Endothelial cell (in vitro differentiated cells): ENCODE measurements at regions not wholly inside any gene's neighbourhood (a gene's known extent, or its start where the extent isn't known, plus 50 kb on each side); places are given as distances from the start of the nearest gene placed in this dataset.

ENCODE experiments used
- DNase-seq: peaks from one replicate; pipeline ENCODE4 v3.0.0; 2021; ENCODE audit warnings: low spot score
- H3K27ac Mint-ChIP-seq: one replicate; pipeline ENCODE4 v1.8.0; 2021; ENCODE audit warnings: mixed read lengths, inconsistent platforms; ENCODE audit not compliant: unreplicated experiment
- H3K27me3 Mint-ChIP-seq: one replicate; pipeline ENCODE4 v1.8.0; 2021; ENCODE audit warnings: mild to moderate bottlenecking, moderate library complexity, mixed read lengths, inconsistent platforms; ENCODE audit not compliant: unreplicated experiment
- H3K36me3 Mint-ChIP-seq: one replicate; pipeline ENCODE4 v1.8.0; 2021; ENCODE audit warnings: mild to moderate bottlenecking, low read depth, mixed read lengths, inconsistent platforms; ENCODE audit not compliant: unreplicated experiment
- H3K4me1 Mint-ChIP-seq: one replicate; pipeline ENCODE4 v1.8.0; 2021; ENCODE audit warnings: mild to moderate bottlenecking, mixed read lengths, inconsistent platforms; ENCODE audit not compliant: unreplicated experiment
- H3K4me3 Mint-ChIP-seq: one replicate; pipeline ENCODE4 v1.8.0; 2021; ENCODE audit warnings: mild to moderate bottlenecking, mixed read lengths, inconsistent platforms; ENCODE audit not compliant: unreplicated experiment
- H3K9me3 Mint-ChIP-seq: one replicate; pipeline ENCODE4 v1.8.0; 2021; ENCODE audit warnings: mixed read lengths, inconsistent platforms; ENCODE audit not compliant: unreplicated experiment
- TF ChIP-seq, protein P1 (sequence below): fragments of 200-600 bp; sonication (generic); IDR thresholded peaks from one replicate; pipeline ENCODE4 v1.5.0; 2021; ENCODE audit warnings: antibody characterized with exemption; ENCODE audit not compliant: unreplicated experiment

GRCh38 chr13:84237143-84237542 lies 354.9 kb upstream of the SLITRK1 start:
- Mint-ChIP-seq H3K9me3 (no peaks in the 10 kb centered on the region), H3K27me3 (no peaks in the 10 kb centered on the region), H3K27ac (no peak overlapping the region), H3K4me1 (no peaks in the 10 kb centered on the region), H3K4me3 (no peak overlapping the region), H3K36me3 (no peaks in the 10 kb centered on the region)
- no peak for DNase-seq
- TF ChIP-seq, protein P1, sequence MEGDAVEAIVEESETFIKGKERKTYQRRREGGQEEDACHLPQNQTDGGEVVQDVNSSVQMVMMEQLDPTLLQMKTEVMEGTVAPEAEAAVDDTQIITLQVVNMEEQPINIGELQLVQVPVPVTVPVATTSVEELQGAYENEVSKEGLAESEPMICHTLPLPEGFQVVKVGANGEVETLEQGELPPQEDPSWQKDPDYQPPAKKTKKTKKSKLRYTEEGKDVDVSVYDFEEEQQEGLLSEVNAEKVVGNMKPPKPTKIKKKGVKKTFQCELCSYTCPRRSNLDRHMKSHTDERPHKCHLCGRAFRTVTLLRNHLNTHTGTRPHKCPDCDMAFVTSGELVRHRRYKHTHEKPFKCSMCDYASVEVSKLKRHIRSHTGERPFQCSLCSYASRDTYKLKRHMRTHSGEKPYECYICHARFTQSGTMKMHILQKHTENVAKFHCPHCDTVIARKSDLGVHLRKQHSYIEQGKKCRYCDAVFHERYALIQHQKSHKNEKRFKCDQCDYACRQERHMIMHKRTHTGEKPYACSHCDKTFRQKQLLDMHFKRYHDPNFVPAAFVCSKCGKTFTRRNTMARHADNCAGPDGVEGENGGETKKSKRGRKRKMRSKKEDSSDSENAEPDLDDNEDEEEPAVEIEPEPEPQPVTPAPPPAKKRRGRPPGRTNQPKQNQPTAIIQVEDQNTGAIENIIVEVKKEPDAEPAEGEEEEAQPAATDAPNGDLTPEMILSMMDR, result no peak

DNA sequence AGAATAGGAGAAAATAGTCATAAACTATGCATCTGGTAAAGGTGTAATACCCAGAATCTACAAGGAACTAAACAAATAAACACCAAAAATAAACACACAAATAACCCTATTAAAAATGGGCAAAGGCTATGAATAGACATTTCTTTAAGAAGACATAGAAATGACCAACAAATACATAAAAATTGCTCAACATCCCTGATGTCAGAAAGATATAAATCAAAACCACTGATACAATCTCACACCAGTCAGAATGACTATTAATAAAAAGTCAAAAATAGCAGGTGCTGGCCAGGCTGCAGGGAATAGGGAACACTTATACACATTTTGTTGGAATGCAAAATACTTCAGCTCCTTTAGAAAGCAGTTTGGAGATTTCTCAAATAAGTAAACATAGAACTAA lies 352.1 kb upstream of the SLITRK1 start:
- TF ChIP-seq, protein P1, result no peak
- Mint-ChIP-seq H3K4me3 (no peak overlapping the region), H3K4me1 (no peaks in the 10 kb centered on the region), H3K27me3 (no peaks in the 10 kb centered on the region), H3K9me3 (no peaks in the 10 kb centered on the region), H3K36me3 (no peaks in the 10 kb centered on the region), H3K27ac (no peak overlapping the region)
- DNase-seq, result no peak

DNA sequence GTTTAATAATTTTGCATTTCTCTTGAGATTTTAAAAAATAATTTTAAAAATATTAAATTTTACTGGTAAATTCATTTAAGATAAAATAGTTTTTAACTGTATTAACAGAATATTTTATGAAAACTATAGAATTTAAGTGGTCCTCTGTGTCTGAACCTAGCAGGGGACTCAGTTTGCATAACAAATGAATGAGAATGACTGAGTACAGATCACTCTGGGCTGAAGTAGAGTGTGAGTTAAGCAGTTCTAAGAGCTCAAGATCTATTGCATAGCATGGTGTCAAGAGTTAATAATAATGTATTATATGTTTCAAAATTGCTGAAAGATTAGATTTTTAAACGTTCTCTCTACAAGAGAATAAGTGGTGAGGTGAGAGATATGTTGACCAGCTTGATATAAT lies 348.3 kb upstream of the SLITRK1 start:
- DNase-seq, result no peak
- Mint-ChIP-seq H3K27ac (no peak overlapping the region), H3K4me1 (no peaks in the 10 kb centered on the region), H3K4me3 (no peak overlapping the region), H3K27me3 (no peaks in the 10 kb centered on the region), H3K9me3 (no peaks in the 10 kb centered on the region), H3K36me3 (no peaks in the 10 kb centered on the region)
- TF ChIP-seq, protein P1, result no peak

DNA sequence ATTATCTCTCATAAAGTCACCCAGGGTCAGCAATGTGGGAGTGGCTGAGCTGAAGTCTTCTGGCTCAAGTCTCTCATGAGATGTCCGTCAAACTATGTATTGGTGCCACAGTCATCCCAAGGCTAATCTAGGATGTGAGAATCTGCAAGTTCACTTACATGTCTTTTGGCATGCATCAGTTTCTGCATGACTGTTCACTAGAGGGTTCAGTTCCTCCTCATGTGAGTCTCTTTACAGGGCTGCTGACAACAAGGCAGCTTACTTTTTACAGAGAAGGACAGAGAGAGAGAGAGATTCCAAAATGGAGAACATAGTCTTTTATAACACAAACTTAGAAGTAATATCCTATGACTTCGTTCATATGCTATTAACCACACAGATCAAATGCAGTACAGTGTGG lies 328.8 kb upstream of the SLITRK1 start:
- no peaks in the 10 kb centered on the region for H3K27me3 Mint-ChIP-seq
- no peaks in the 10 kb centered on the region for H3K36me3 Mint-ChIP-seq
- H3K4me1 Mint-ChIP-seq, result no peaks in the 10 kb centered on the region
- TF ChIP-seq, protein P1, result no peak
- no peak overlapping the region for H3K4me3 Mint-ChIP-seq
- no peaks in the 10 kb centered on the region for H3K9me3 Mint-ChIP-seq
- no peak overlapping the region for H3K27ac Mint-ChIP-seq
- no peak for DNase-seq

GRCh38 chr13:84208246-84208910 lies 326.1 kb upstream of the SLITRK1 start:
- H3K27me3 Mint-ChIP-seq, result no peaks in the 10 kb centered on the region
- TF ChIP-seq, protein P1, result no peak
- H3K27ac Mint-ChIP-seq, result no peak overlapping the region
- no peaks in the 10 kb centered on the region for H3K4me1 Mint-ChIP-seq
- H3K9me3 Mint-ChIP-seq, result no peaks in the 10 kb centered on the region
- no peaks in the 10 kb centered on the region for H3K36me3 Mint-ChIP-seq
- no peak for DNase-seq
- H3K4me3 Mint-ChIP-seq, result no peak overlapping the region
